H9 (cell line): ENCODE measurements at regions not wholly inside any gene's neighbourhood (a gene's known extent, or its start where the extent isn't known, plus 50 kb on each side); places are given as distances from the start of the nearest gene placed in this dataset.

Experiments
- DNase-seq: peaks from one replicate; pipeline ENCODE4 v3.0.0-alpha.2; 2017
- H2AFZ ChIP-seq: one replicate; pipeline ENCODE4 v1.6.1; 2013; ENCODE audit warnings: mild to moderate bottlenecking, low read length, control low read depth, moderate library complexity
- H2AK5ac ChIP-seq: 2 replicates; pipeline ENCODE4 v1.6.1; 2013; ENCODE audit warnings: low read length, control low read depth, mixed read lengths; ENCODE audit not compliant: insufficient read length
- H2BK120ac ChIP-seq: one replicate; pipeline ENCODE4 v1.6.1; 2013; ENCODE audit warnings: low read depth, mild to moderate bottlenecking, low read length, control low read depth, inconsistent platforms; ENCODE audit not compliant: poor library complexity, severe bottlenecking
- H2BK12ac ChIP-seq: 2 replicates; pipeline ENCODE4 v1.6.1; 2013; ENCODE audit warnings: low read length, control low read depth, mixed read lengths, low read depth; ENCODE audit not compliant: insufficient read length
- H2BK15ac ChIP-seq: 2 replicates; pipeline ENCODE4 v1.6.1; 2013; ENCODE audit warnings: low read depth, low read length, control low read depth
- H2BK20ac ChIP-seq: one replicate; pipeline ENCODE4 v1.6.1; 2013; ENCODE audit warnings: low read depth, mild to moderate bottlenecking, low read length, control low read depth, inconsistent platforms; ENCODE audit not compliant: poor library complexity, severe bottlenecking
- H2BK5ac ChIP-seq: 2 replicates; pipeline ENCODE4 v1.6.1; 2013; ENCODE audit warnings: low read length, control low read depth, mixed read lengths; ENCODE audit not compliant: insufficient read length
- H3K14ac ChIP-seq: 2 replicates; pipeline ENCODE4 v1.6.1; 2013; ENCODE audit warnings: low read length, control low read depth; ENCODE audit not compliant: insufficient read depth
- H3K18ac ChIP-seq: 2 replicates; pipeline ENCODE4 v1.6.1; 2013; ENCODE audit warnings: low read depth, mild to moderate bottlenecking, mixed read lengths, low read length, control low read depth; ENCODE audit not compliant: insufficient read length
- H3K23ac ChIP-seq: 2 replicates; pipeline ENCODE4 v1.6.1; 2013; ENCODE audit warnings: low read length, control low read depth, mixed read lengths, low read depth; ENCODE audit not compliant: insufficient read length
- H3K23me2 ChIP-seq: 2 replicates; pipeline ENCODE4 v1.6.1; 2013; ENCODE audit warnings: low read depth, mild to moderate bottlenecking, mixed read lengths, low read length, control low read depth; ENCODE audit not compliant: insufficient read length, poor library complexity, severe bottlenecking
- H3K27ac ChIP-seq: 2 replicates; pipeline ENCODE4 v1.5.1; 2013; ENCODE audit warnings: low read length, control low read depth, mixed read lengths, low read depth; ENCODE audit not compliant: insufficient read length
- H3K27me3 ChIP-seq: 2 replicates; pipeline ENCODE4 v1.6.1; 2013; ENCODE audit warnings: low read length, control low read depth, inconsistent platforms; ENCODE audit not compliant: insufficient read depth
- H3K4ac ChIP-seq: 2 replicates; pipeline ENCODE4 v1.6.1; 2013; ENCODE audit warnings: low read depth, mild to moderate bottlenecking, control low read depth, inconsistent platforms, low read length, moderate library complexity
- H3K4me1 ChIP-seq: 2 replicates; pipeline ENCODE4 v1.6.1; 2013; ENCODE audit warnings: low read length, control low read depth, inconsistent platforms; ENCODE audit not compliant: insufficient read depth
- H3K4me2 ChIP-seq: 2 replicates; pipeline ENCODE4 v1.6.1; 2013; ENCODE audit warnings: low read length, control low read depth, mixed read lengths; ENCODE audit not compliant: insufficient read length, insufficient read depth
- H3K56ac ChIP-seq: 2 replicates; pipeline ENCODE4 v1.6.1; 2013; ENCODE audit warnings: low read depth, mild to moderate bottlenecking, mixed read lengths, low read length, control low read depth; ENCODE audit not compliant: insufficient read length
- H3K79me1 ChIP-seq: 2 replicates; pipeline ENCODE4 v1.6.1; 2013; ENCODE audit warnings: low read depth, mild to moderate bottlenecking, moderate library complexity, low read length, control low read depth, inconsistent platforms; ENCODE audit not compliant: insufficient read depth, poor library complexity, severe bottlenecking
- H3K79me2 ChIP-seq: 2 replicates; pipeline ENCODE4 v1.6.1; 2013; ENCODE audit warnings: low read length, control low read depth, inconsistent platforms; ENCODE audit not compliant: insufficient read depth
- H3K9ac ChIP-seq: 2 replicates; pipeline ENCODE4 v1.6.1; 2013; ENCODE audit warnings: low read length, control low read depth, mixed read lengths; ENCODE audit not compliant: insufficient read length; ENCODE audit errors: extremely low read depth
- H3K9me3 ChIP-seq: one replicate; pipeline ENCODE4 v1.6.1; 2013; ENCODE audit warnings: low read depth, low read length, inconsistent platforms; ENCODE audit not compliant: control insufficient read depth
- H3T11ph ChIP-seq: one replicate; pipeline ENCODE4 v1.6.1; 2013; ENCODE audit warnings: mild to moderate bottlenecking, low read length, control low read depth, inconsistent platforms
- H4K20me1 ChIP-seq: one replicate; pipeline ENCODE4 v1.6.1; 2013; ENCODE audit not compliant: control insufficient read depth, insufficient read length, insufficient read depth
- H4K5ac ChIP-seq: 2 replicates; pipeline ENCODE4 v1.6.1; 2013; ENCODE audit warnings: low read depth, mild to moderate bottlenecking, mixed read lengths, low read length, control low read depth; ENCODE audit not compliant: insufficient read length
- H4K8ac ChIP-seq: replicated peaks from 2 replicates; pipeline ENCODE4 v1.6.1; 2013; ENCODE audit warnings: low read length, control low read depth, mixed read lengths, low read depth; ENCODE audit not compliant: insufficient read length
- H4K91ac ChIP-seq: 2 replicates; pipeline ENCODE4 v1.6.1; 2013; ENCODE audit warnings: low read depth, mild to moderate bottlenecking, moderate library complexity, mixed read lengths, low read length, control low read depth; ENCODE audit not compliant: insufficient read length
- H3K27ac Mint-ChIP-seq, 3 experiments: 2 replicates in 2 of 3; 3 replicates in 1 of 3; pipeline ENCODE4 v1.8.0; 2020 to 2021; ENCODE audit warnings: mixed read lengths in 3 of 3, mild to moderate bottlenecking in 1 of 3, moderate library complexity in 1 of 3
- H3K27me3 Mint-ChIP-seq: 2 replicates; pipeline ENCODE4 v1.8.0; 2021; ENCODE audit warnings: low read depth, mild to moderate bottlenecking, moderate library complexity, mixed read lengths
- H3K36me3 Mint-ChIP-seq, 3 experiments: 2 replicates in 2 of 3; 3 replicates in 1 of 3; pipeline ENCODE4 v1.8.0; 2020 to 2021; ENCODE audit warnings: low read depth in 3 of 3, mixed read lengths in 3 of 3; ENCODE audit not compliant: insufficient read depth in 1 of 3
- H3K4me1 Mint-ChIP-seq, 2 experiments: 2 replicates each; pipeline ENCODE4 v1.8.0; 2020; ENCODE audit warnings: mixed read lengths in 2 of 2
- H3K4me3 Mint-ChIP-seq, 2 experiments: 2 replicates in 1 of 2; 3 replicates in 1 of 2; pipeline ENCODE4 v1.8.0; 2020 to 2021; ENCODE audit warnings: mild to moderate bottlenecking in 2 of 2, mixed read lengths in 2 of 2, moderate library complexity in 1 of 2
- H3K9me3 Mint-ChIP-seq, 2 experiments: 2 replicates in 1 of 2; 3 replicates in 1 of 2; pipeline ENCODE4 v1.8.0; 2020; ENCODE audit warnings: mild to moderate bottlenecking in 2 of 2, mixed read lengths in 2 of 2, moderate library complexity in 1 of 2
- CTCF ChIP-seq: fragments of 200-600 bp; sonication (generic); conservative IDR thresholded peaks from 3 replicates; pipeline ENCODE4 v1.8.0; 2021; ENCODE audit warnings: antibody characterized with exemption, mild to moderate bottlenecking
- WGBS: extraction: QIAGEN DNeasy Blood & Tissue Kit; methylation state at CpG from one replicate; pipeline ENCODE4 v1.1.7; 2013; ENCODE audit warnings: missing lambda C conversion rate, low lambda C conversion rate, mixed read lengths; ENCODE audit not compliant: insufficient read length; ENCODE audit errors: extremely low coverage; 5-methylcytosine and 5-hydroxymethylcytosine counted together

- Mint-ChIP-seq H3K27ac (no peak overlapping the region), H3K4me1 (peaks cover 10 to 15% of the 10 kb centered on the region in 2 experiments), H3K9me3 (no peaks in the 10 kb centered on the region), H3K4me3 (no peak overlapping the region), H3K36me3 (no peaks in the 10 kb centered on the region), H3K27me3 (no peaks in the 10 kb centered on the region)
- no peaks in the 10 kb centered on the region for H3K79me1 ChIP-seq
- H2BK5ac ChIP-seq, result no peak overlapping the region
- no peak overlapping the region for H3T11ph ChIP-seq
- no peak overlapping the region for H3K14ac ChIP-seq
- H3K4me2 ChIP-seq, result no peak overlapping the region
- no peak overlapping the region for H3K23ac ChIP-seq
- no peak overlapping the region for H2AK5ac ChIP-seq
- no peaks in the 10 kb centered on the region for H4K20me1 ChIP-seq
- H3K23me2 ChIP-seq, result no peaks in the 10 kb centered on the region
- no peak overlapping the region for H3K27ac ChIP-seq
- no peaks in the 10 kb centered on the region for H3K27me3 ChIP-seq
- no peak overlapping the region for H4K5ac ChIP-seq
- no peak overlapping the region for H4K91ac ChIP-seq
- H2AFZ ChIP-seq, result no peak overlapping the region
- no peak overlapping the region for H2BK15ac ChIP-seq
- 0 out of 2 replicates have a peak, but pooled peaks cover 4% of the 10 kb centered on the region for H3K4me1 ChIP-seq
- H3K56ac ChIP-seq, result no peak overlapping the region
- no peak overlapping the region for H3K18ac ChIP-seq
- no CpG with 5 or more reads among the region's 6 CpGs for WGBS
- H3K9ac ChIP-seq, result no peak overlapping the region
- no peak for TF ChIP-seq CTCF
- H2BK120ac ChIP-seq, result no peak overlapping the region
- H3K9me3 ChIP-seq, result no peaks in the 10 kb centered on the region
- no peak overlapping the region for H4K8ac ChIP-seq
- no peak overlapping the region for H3K4ac ChIP-seq
- DNase-seq, result no peak
- H3K79me2 ChIP-seq, result no peaks in the 10 kb centered on the region
- H2BK12ac ChIP-seq, result no peak overlapping the region
- no peak overlapping the region for H2BK20ac ChIP-seq
Observed at GRCh38 chr6:84449220-84449619, 221.8 kb upstream of the CEP162 start.
